Bone marrow (tissue), 2 donors: ENCODE measurements at regions not wholly inside any gene's neighbourhood (a gene's known extent, or its start where the extent isn't known, plus 50 kb on each side); places are given as distances from the start of the nearest gene placed in this dataset.

Experiments
- DNase-seq, 2 donors: peaks; one replicate each; lab custom pipeline; 2025; lab: John Stamatoyannopoulos, UW

- no peak for DNase-seq
Measured at GRCh38 chr13:75132701-75133695, 349.0 kb downstream of the TBC1D4 start.

GRCh38 chr13:75129331-75129730, 352.6 kb downstream of the TBC1D4 start:
- DNase-seq = no peak

- no peak for DNase-seq
Measured at GRCh38 chr13:75124415-75124814, 357.6 kb downstream of the TBC1D4 start.

- DNase-seq = no peak
Measured at GRCh38 chr13:75123428-75123827, 358.5 kb downstream of the TBC1D4 start.

- no peak for DNase-seq
Measured at GRCh38 chr13:75120085-75120484, 361.9 kb downstream of the TBC1D4 start.

GRCh38 chr13:75115171-75115570, 366.8 kb downstream of the TBC1D4 start:
- no peak for DNase-seq

GRCh38 chr13:75103976-75104375, 378.0 kb downstream of the TBC1D4 start:
- no peak for DNase-seq

- no peak for DNase-seq
Measured at GRCh38 chr13:75102001-75102716, 379.8 kb downstream of the TBC1D4 start.

GRCh38 chr13:75101348-75101747, 380.6 kb downstream of the TBC1D4 start:
- no peak for DNase-seq

GRCh38 chr13:75092143-75092542, 389.8 kb downstream of the TBC1D4 start:
- no peak for DNase-seq

- DNase-seq = no peak
Measured at GRCh38 chr13:75091718-75092117, 390.3 kb downstream of the TBC1D4 start.

- no peak for DNase-seq
Measured at GRCh38 chr13:75090872-75091615, 390.9 kb downstream of the TBC1D4 start.

- no peak for DNase-seq
Measured at GRCh38 chr13:75088915-75089314, 393.1 kb downstream of the TBC1D4 start.

- DNase-seq = no peak
Measured at GRCh38 chr13:75079226-75079625, 402.7 kb downstream of the TBC1D4 start.

- no peak for DNase-seq
Measured at GRCh38 chr13:75076476-75076875, 405.5 kb downstream of the TBC1D4 start.

GRCh38 chr13:75073786-75074185, 408.2 kb downstream of the TBC1D4 start:
- DNase-seq = no peak

- DNase-seq = no peak
Measured at GRCh38 chr13:75072891-75073290, 409.1 kb downstream of the TBC1D4 start.

GRCh38 chr13:75072368-75072767, 409.6 kb downstream of the TBC1D4 start:
- DNase-seq = no peak

- DNase-seq = no peak
Measured at GRCh38 chr13:75071796-75072195, 410.2 kb downstream of the TBC1D4 start.

GRCh38 chr13:75071395-75071794, 410.6 kb downstream of the TBC1D4 start:
- DNase-seq = no peak

GRCh38 chr13:75061909-75062308, 420.1 kb downstream of the TBC1D4 start:
- no peak for DNase-seq

GRCh38 chr13:75055296-75055695, 426.7 kb downstream of the TBC1D4 start:
- DNase-seq = no peak
